Renal cortex interstitium (tissue), 11 donors: ENCODE measurements at regions not wholly inside any gene's neighbourhood (a gene's known extent, or its start where the extent isn't known, plus 50 kb on each side); places are given as distances from the start of the nearest gene placed in this dataset.
A peak's percentile ranks its signal among the peaks of the same experiment; 100 is the strongest.
"Not testable (repeated sequence)": the region's sequence is repeated elsewhere in the genome, so short reads cannot be mapped to it uniquely, and the experiment has no call there.

Experiments used
- DNase-seq, 11 donors: peaks; one replicate each; pipeline ENCODE4 v3.0.0-alpha.2; 2013; ENCODE audit warnings: low read depth in 9 of 11, low spot score in 4 of 11; ENCODE audit errors: extremely low read depth in 1 of 11

- DNase-seq: not testable (repeated sequence)
These were observed 105.3 kb downstream of the NOC3L start for GRCh38 chr10:94257407-94257806.

GRCh38 chr10:94260455-94260854 is 102.3 kb downstream of the NOC3L start:
- no peak for DNase-seq

- DNase-seq: no peak
These were observed 98.7 kb downstream of the NOC3L start for GRCh38 chr10:94264085-94264484.

DNA sequence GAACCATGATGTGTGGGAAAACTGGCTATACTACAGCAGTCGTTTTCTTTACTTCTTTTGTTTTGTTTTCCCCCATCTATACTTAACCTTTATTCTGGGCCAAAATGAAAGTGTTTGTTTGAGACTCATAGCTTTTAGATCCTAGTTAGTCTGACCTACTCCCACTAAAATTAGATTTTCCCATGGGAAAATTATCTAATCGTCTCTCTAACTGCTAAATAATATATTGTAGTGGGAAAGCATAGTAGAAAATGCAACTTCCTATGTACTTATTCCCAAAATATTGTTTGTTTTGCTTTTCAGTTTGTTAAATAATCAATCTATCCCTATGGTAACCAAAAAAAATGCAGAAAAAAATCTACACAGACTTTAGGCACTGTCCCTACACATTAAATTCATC is 96.6 kb downstream of the NOC3L start:
- DNase-seq: no peak

DNA sequence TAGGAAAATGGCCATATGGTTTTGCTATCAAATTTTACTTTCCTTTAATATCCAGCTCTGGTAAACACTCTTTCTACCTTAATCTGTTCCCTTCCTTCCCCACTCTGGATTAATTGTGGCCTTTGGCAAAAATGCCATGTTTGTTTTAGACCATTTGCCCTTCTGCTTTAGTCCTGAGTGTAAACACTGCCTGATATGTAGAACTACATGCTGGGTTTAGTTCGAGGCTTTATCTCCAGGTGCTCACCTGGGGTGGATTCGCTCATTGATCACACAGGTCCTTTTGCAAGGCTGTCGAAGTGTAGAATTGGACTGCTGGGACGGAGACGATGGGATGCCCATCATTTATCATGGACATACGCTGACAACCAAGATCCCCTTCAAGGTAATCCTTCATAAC is 94.1 kb downstream of the NOC3L start:
- no peak for DNase-seq

GRCh38 chr10:94274142-94274787 is 88.5 kb downstream of the NOC3L start:
- DNase-seq: no peak

- DNase-seq: no peak
These were observed 86.6 kb downstream of the NOC3L start for GRCh38 chr10:94276140-94276539.

DNA sequence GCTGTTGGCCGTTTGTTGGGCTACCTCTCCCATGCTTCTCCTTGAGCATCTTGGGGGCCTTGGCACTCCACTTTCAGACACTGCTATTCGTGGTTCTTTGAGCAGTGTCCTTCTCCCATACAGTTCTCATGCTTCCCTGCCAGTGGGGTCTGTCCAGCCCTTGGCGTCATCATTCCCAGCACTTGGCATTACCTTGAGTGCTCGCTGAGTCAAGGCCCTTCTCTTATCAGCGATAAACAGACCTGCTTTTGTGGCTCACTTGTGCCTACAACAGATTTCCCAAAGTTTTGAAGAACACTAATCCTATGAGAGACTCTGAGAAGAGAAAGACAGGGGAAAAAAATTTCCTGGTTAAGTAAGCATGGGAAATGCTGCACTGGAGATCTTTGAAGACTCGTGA is 85.3 kb downstream of the NOC3L start:
- no peak for DNase-seq

- peak in 2 of 11 donors; percentile 7 to 12 for DNase-seq
These were observed 82.7 kb downstream of the NOC3L start for GRCh38 chr10:94279835-94280709.

DNA sequence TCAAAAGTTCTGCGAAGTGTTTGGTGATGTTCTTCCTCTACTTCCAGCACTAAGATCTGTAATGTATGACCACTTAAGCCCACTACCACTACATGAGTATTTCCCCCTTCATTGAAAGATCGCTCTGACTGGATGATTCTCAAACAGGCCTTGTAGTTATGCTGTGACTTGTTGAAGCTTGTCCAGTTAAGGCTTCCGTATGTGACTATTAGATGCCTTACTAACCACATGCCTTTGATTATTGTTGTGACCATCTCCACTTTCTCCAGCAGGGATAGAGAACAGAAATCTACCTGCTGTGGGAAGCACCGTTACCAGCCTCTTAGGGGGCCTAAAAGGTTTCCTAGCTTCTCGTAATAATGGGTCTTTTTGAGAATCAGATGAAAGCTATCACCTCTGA is 81.1 kb downstream of the NOC3L start:
- DNase-seq: no peak

- no peak for DNase-seq
These were observed 80.4 kb downstream of the NOC3L start for GRCh38 chr10:94282369-94282768.
